GM19025 (cell line): ENCODE measurements at regions not wholly inside any gene's neighbourhood (a gene's known extent, or its start where the extent isn't known, plus 50 kb on each side); places are given as distances from the start of the nearest gene placed in this dataset.

Source experiments
- ATAC-seq: cut with Tn5 transposase; IDR thresholded peaks from one replicate; pipeline ENCODE4 v1.9.1; 2021; ENCODE audit warnings: mild to moderate bottlenecking, low read depth, moderate library complexity; ENCODE audit not compliant: unreplicated experiment

DNA sequence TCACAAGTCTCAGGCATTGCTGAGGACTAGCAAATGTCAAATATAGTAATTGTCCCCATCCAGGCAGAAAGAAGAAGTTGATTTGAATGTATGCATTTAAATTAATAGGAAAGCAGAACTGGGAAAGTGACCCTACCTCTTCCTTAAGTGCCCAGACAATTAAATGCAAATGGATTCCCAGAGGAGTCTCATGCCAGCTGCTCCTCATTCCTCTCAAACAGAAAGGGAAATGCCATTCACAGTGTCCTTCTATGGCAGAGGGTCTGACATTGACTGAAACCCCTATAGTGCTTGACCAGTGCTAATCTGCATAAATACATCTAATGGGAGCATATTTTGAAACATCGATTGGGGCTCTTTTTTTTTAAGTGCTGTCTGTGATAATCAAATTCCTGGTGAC, 292.4 kb upstream of the SEL1L start:
- no peak for ATAC-seq

- no peak for ATAC-seq
Measured at GRCh38 chr14:81829447-81829846, 295.8 kb upstream of the SEL1L start.

- no peak for ATAC-seq
Measured at GRCh38 chr14:81831128-81831820, 297.6 kb upstream of the SEL1L start.

- no peak for ATAC-seq
Measured at GRCh38 chr14:81834308-81834707, 300.7 kb upstream of the SEL1L start.

GRCh38 chr14:81837304-81837703, 303.7 kb upstream of the SEL1L start:
- no peak for ATAC-seq

- ATAC-seq, result no peak
Measured at GRCh38 chr14:81839056-81839455, 305.4 kb upstream of the SEL1L start.

DNA sequence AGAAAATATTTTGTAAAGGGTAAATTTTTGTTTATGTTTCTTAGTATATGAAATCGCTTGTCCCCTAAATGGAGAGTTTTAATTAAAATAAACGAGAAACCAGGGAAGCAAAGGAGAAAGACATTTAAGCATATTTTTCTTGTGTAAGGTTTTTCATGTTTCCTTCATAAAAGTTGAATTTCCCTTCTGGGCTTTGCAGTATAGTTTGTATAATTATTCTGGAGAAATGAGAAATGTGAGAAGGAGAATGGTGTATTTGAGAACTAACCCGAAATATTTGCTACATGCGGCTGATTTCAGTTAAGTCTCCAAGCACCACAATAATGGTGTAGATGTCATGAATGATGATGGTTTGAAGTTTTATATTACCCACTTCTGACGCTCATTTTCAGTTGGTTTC, 307.7 kb upstream of the SEL1L start:
- ATAC-seq, result no peak

DNA sequence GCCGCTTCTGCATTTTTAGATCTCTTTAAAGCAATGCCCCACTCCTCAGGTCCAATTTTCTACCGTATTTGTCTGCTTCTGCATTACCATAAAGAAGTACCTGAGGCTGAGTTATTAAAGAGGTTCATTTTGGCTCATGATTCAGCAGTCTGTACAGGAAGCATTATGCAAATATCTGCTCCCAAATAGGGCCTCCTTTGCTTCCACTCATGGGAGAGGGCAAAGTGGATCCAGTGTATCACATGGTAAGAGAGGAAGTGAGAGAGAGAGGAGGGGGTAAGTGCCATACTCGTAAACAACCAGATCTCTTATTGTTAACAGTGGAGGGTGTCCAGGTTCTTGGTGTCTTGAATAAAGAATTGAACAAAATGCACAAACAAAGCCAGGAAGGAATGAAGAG, 316.1 kb upstream of the SEL1L start:
- no peak for ATAC-seq

- no peak for ATAC-seq
Measured at GRCh38 chr14:81855007-81855406, 321.4 kb upstream of the SEL1L start.

- ATAC-seq, result no peak
Measured at GRCh38 chr14:81859046-81859445, 325.4 kb upstream of the SEL1L start.

- ATAC-seq, result no peak
Measured at GRCh38 chr14:81868172-81868571, 334.5 kb upstream of the SEL1L start.

DNA sequence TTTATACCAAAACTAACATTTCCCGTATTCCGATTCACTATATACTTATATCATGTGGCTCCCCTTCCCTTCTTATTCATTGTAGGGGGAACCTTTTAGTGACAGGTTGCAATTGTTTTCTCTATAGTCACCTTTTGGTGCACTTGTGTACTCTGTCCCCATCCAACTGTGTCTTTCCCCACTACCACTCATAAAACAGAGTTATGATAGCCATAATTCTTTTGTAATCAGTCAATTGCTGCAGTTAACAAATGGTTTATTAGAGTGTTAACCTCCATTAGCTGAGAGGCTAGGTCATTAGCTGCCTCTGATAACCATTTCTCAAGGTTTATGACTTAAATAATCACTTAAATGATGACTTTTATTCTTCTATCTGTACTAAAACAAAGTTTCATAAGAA, 338.1 kb upstream of the SEL1L start:
- ATAC-seq, result no peak

DNA sequence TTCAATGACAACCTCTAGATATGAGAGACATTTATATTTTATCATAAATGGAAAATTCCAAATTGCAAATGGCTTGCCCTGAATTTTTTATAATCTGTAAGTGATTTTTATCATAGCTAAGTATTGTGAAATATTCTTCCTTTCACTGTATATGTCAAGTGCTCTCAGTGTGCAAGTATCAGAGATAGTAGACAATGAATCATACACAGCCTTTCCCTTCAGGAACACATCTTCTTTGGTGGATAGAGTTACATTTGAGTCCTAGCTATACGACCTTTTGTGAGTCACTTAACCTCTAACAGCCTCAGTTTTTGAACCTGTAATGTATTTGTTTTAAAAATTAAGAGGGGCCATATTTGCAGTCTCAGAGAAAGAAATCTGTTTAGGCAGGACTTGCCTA, 350.7 kb upstream of the SEL1L start:
- ATAC-seq, result no peak

GRCh38 chr14:81886588-81886987, 352.9 kb upstream of the SEL1L start:
- ATAC-seq, result no peak

DNA sequence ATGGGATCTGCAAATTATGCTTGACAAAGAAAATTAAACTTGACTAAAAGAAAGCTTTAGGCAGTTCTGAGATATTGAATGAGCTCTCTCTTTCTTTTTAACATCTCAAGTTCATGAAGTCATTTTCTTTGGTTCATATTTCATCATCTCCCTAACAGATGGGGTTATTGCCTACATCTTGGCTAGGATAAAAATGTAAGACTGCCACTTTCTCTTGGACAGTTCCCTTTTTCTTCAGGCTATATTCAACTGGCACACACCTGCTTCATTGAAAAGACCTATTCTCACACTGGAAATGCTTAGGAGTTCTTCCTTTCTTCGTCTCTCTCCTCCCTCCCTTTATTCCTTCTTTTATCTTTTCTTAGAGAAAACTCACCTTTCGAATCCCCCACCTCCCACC, 355.9 kb upstream of the SEL1L start:
- no peak for ATAC-seq

DNA sequence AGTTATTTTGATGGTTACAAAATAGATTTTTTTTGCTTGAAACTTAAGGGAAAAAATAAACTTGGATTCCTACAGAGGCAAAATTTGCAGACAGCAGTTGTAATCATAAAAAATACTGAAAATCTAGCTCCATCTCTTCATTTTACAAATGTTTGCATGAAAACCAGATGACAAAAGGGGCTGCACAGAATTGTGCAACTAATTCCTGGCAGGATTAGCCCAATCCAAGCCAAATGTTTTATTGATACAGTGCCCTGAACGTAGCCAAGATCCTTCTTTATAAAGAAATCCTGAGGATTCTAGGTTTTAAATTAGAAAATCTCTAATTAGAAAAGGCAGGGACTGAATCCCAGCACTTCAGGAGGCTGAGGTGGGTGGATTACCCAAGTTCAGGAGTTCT, 356.4 kb upstream of the SEL1L start:
- ATAC-seq, result no peak

GRCh38 chr14:81903477-81903876, 369.8 kb upstream of the SEL1L start:
- ATAC-seq, result no peak

DNA sequence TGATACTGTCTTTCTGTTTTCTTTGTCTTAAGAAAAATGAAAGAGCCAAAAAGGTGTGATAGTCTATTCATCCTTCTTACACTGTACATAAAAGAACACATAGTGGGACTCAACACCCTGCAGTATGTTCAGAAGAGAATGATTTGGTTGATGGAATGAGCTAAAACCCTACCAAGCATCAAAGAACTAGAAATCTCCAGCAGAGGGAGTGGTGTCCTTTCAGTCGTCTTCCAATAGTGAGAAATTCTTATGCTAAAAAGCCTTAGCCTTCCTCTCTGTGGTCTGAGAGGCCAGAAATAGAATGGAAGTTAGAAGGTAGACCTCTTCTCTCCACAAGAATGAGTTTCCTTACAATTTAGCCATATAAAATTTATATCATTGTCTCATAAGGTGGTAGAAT, 393.4 kb upstream of the SEL1L start:
- no peak for ATAC-seq

GRCh38 chr14:81931828-81932227, 398.2 kb upstream of the SEL1L start:
- ATAC-seq, result no peak

DNA sequence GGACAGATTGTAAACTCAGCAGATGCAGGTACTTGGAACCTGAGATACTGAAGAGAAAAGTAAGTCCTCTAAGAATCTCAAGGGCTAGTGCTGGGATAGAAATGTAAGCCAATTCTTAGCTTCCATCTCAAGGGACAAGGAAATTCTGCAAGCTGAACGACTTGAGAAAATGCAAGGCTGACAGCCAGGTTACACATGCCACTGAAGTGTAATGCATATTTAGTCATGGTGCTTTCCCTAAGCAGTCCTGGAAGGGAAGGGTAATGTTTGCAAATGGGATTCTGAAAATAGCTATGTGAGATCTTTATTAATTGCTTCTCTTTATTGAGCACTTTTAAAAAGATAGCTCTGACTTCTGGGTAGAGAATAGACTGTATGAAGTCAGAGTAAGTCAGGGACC, 402.7 kb upstream of the SEL1L start:
- no peak for ATAC-seq

DNA sequence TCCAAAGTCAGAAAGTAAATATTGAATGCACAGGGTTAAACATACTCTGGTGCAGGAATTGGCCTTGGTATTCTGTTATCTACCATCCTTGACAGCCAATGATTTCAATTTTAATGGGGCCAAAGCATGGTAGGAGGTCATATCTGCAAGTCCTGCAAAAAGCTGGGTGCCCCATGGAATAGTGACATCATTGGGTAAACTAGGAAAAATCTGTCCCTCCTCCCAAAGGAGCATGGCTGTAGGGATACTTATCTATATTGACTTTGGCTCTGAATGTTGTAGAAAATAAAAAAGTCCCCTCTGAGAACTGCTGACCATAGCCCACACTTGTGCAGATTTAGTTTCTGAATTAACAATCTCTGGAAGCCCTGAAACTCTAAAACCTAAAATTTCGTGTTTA, 403.2 kb upstream of the SEL1L start:
- ATAC-seq, result no peak

GRCh38 chr14:81938341-81938740, 404.7 kb upstream of the SEL1L start:
- no peak for ATAC-seq

DNA sequence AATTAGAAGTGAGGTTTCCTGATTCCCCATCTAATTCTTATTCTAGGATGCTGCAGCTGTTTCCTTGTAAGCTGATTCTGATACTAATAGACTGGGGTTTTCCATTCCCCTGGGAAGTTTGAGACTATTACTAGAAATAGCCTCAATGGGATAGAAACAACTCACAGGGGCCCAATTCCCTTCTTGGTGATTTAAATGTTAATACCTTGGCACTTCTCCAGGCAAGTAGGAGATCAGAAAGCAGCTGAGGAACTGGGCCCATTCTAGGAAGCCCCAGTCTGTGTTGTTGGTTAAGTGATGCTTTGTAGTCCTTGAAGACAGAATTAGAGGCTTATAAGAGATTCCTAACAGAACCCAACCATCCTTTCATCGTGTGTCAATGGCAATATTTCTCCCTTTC, 407.0 kb upstream of the SEL1L start:
- no peak for ATAC-seq
